D721Med (cell line): ENCODE measurements at regions not wholly inside any gene's neighbourhood (a gene's known extent, or its start where the extent isn't known, plus 50 kb on each side); places are given as distances from the start of the nearest gene placed in this dataset.

ENCODE experiments used
- DNase-seq: peaks from one replicate; pipeline ENCODE4 v3.0.0; 2011; ENCODE audit warnings: low spot score; ENCODE audit not compliant: insufficient read length
- FAIRE-seq: peaks from 2 replicates; lab custom pipeline; 2011; peaks lifted over from hg19 to GRCh38; lab: Jason Lieb, UNC
- TF ChIP-seq, protein P1 (sequence below): IDR thresholded peaks from 2 replicates; pipeline ENCODE4 v1.5.1; 2012; ENCODE audit warnings: mild to moderate bottlenecking, control low read depth; ENCODE audit not compliant: insufficient read depth; ENCODE audit errors: missing control alignments

DNA sequence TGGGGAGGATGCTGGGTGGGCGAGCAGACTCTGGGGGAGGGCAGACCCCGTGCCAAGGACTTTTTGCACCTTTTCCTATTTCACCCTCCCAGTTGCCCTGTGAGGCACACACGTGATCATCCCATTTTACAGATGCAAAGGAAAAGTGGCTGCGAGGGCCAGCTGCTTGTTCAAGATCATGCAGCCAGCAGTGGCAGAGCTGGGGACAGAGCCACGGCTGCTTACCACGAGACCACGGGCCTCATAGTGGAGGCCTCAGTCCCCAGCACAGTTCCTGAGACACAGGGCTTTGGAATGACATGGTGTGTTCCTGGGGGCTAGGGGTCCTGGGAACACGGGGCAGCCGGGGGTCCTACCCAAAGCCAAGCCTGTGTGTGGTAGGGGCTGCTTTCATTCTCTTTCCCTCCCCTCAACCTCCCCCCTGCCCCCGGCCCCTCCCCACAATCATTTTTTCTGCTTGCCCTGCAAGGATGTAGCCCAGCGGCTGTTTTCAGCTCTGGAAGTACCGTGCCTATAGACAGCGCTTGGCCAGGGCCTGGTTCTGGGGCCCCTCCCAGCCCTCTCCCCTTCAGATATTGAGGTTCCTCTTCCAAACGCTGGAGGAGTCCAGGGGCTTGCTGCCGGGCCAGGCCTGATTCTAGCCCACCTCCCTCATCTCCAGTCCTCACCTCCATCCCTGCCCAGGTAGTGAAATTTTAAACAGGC lies 58.5 kb upstream of the IER5L start:
- TF ChIP-seq, protein P1, sequence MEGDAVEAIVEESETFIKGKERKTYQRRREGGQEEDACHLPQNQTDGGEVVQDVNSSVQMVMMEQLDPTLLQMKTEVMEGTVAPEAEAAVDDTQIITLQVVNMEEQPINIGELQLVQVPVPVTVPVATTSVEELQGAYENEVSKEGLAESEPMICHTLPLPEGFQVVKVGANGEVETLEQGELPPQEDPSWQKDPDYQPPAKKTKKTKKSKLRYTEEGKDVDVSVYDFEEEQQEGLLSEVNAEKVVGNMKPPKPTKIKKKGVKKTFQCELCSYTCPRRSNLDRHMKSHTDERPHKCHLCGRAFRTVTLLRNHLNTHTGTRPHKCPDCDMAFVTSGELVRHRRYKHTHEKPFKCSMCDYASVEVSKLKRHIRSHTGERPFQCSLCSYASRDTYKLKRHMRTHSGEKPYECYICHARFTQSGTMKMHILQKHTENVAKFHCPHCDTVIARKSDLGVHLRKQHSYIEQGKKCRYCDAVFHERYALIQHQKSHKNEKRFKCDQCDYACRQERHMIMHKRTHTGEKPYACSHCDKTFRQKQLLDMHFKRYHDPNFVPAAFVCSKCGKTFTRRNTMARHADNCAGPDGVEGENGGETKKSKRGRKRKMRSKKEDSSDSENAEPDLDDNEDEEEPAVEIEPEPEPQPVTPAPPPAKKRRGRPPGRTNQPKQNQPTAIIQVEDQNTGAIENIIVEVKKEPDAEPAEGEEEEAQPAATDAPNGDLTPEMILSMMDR = no peak
- FAIRE-seq (no peak), DNase-seq (no peak)

DNA sequence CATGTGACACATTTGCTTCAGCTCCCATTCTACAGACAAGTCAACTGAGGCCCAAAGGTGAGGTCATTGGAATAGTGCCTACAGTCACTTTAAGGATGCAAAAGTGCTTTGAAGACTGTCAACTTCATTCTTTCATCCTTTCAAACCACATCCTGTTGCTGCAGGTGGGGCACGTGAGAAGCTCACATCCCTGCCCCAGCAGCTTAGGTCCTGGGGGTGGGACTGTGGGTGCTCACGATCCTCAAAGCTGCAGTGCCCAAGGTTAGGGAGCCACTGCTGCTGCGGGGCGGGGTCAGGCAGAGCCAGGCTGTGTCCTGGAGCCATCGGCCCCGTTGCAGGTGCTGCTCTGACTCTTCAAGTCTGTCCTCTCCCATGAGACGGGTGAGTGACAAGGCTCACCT lies 57.9 kb upstream of the IER5L start:
- DNase-seq (no peak), FAIRE-seq (no peak)
- TF ChIP-seq, protein P1 = no peak

DNA sequence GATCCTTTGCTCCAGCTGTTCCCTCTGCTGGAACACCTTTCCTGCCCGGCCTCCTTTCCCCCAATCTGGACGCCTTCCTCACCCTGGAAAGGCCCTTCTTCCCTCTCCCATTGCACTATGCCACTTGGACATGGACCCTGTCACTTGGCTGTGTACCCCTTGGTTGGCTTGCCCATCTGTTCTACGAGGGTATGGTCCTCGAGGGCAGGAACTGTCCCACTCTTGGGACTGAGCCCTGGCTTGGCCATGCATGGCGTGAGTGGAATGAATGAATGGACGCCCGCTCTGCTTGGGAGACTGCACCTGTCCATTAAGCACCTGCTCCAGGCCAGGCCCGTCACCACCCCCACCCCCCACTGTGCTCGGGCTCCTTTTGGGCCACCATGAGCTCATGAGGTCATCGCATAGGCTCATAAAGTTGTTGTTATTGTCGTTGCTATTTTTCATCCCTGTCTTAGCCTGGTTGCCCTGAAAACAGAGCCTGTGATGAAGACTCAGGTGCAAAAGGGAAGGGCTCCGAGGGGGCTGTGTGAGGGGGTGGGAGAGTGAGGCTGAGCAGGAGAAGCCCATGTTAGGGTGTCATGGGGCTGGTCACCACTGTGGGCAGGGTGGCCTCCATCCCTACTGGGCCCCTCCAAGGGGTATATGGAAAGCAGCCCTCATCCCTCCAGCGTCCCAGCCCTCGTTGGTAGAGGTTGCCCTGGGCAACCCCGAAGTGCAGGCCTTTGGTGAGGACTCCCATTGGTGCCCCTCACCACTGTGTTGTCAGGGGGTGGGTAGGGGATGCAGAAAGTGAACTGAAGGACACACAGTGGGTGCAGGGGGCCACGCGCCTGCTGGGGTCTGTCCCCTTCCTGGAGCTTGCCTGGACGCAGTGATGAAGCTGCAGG lies 57.2 kb upstream of the IER5L start:
- DNase-seq = no peak
- TF ChIP-seq, protein P1 = no peak
- no peak for FAIRE-seq

DNA sequence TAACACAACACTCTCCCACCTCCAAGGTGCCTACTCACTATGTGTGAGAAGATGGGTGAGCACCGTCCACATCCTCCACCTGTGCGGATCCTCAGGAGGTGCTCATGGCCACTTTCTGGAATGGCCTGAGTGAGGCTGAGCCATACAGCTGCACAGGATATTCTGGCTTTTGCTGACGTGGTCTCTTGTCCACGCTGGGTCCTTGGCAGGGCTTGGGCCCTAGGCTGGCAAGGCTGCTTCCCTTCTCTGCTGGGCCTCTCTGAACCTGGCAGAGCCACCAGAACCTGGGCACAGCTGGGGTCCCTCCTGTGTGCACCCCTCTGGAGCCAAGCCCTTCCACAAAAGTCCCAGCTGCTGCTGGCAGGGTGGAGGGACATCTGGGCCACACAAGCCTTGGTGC lies 56.4 kb upstream of the IER5L start:
- FAIRE-seq (no peak), DNase-seq (no peak)
- TF ChIP-seq, protein P1 = no peak

DNA sequence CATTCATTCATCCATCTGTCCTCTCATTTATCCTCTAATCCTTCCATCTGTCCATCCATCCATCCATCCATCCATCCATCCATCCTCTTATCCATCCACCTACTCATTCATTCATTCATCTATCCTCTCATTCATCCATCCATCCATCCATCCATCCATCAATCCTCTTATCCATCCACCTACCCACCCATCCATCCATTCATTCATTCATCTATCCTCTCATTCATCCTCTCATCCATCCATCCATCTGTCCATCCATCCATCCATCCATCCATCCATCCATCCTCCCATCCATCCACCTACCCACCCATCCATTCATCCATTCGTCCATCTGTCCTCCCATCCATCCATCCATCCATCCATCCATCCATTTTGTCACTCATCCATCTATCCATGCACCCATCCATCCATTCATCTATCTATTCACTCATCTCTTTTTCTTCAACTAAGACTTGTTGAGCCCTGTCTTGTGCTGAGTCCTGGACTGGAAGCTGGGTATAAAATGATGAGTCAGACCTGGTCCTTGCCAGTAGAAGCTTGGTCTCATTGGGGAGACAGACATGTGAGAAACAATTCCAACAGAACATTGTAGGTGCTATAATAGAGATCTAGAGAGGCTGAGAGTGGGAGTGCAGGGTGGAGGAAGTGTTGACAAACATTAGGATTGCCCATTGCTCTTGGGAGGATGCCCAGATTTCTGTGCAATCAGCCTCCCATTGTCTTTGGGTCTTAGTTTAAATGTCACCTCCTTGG lies 55.0 kb upstream of the IER5L start:
- TF ChIP-seq, protein P1 = no peak
- FAIRE-seq (no peak), DNase-seq (no peak)

DNA sequence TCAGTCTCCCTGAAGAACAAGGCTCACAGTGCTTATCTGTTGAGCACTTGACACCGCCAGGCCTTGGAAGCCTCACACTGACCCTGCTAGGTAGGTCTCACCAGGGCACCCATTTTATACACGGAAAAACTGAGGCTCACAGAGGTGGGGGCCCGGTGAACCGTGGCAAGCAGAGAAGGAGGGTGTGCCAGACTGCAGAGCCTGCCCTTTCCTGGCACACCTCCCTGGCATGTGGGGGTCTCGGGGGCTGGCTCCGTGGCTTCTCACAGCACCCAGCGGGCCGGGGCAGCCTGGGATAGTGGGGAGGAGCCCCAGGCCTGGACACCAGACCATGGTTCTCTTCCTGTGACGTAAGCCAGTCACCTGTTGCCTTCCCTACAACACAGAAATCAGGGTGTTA lies 53.7 kb upstream of the IER5L start:
- TF ChIP-seq, protein P1 = no peak
- no peak for FAIRE-seq
- no peak for DNase-seq
